HG03521 (cell line): ENCODE measurements at regions not wholly inside any gene's neighbourhood (a gene's known extent, or its start where the extent isn't known, plus 50 kb on each side); places are given as distances from the start of the nearest gene placed in this dataset.

Source experiments
- ATAC-seq: cut with Tn5 transposase; IDR thresholded peaks from one replicate; pipeline ENCODE4 v1.9.1; 2021; ENCODE audit warnings: mild to moderate bottlenecking, moderate library complexity; ENCODE audit not compliant: unreplicated experiment

- ATAC-seq: no peak
Measured at GRCh38 chr22:46087816-46088277, 62.5 kb upstream of the PPARA start.

GRCh38 chr22:46088541-46089311 is 61.6 kb upstream of the PPARA start:
- no peak for ATAC-seq

- ATAC-seq: no peak
Measured at GRCh38 chr22:46089426-46090035, 60.8 kb upstream of the PPARA start.

GRCh38 chr22:46090036-46090591 is 60.2 kb upstream of the PPARA start:
- ATAC-seq: no peak

GRCh38 chr22:46090631-46091201 is 59.6 kb upstream of the PPARA start:
- ATAC-seq: no peak

GRCh38 chr22:46091277-46091977 is 58.9 kb upstream of the PPARA start:
- ATAC-seq: no peak

- ATAC-seq: no peak
Measured at GRCh38 chr22:46092011-46092410, 58.3 kb upstream of the PPARA start.

- no peak for ATAC-seq
Measured at GRCh38 chr22:46092670-46093410, 57.5 kb upstream of the PPARA start.

GRCh38 chr22:46093796-46094195 is 56.5 kb upstream of the PPARA start:
- ATAC-seq: no peak

- no peak for ATAC-seq
Measured at GRCh38 chr22:46094676-46095075, 55.6 kb upstream of the PPARA start.

GRCh38 chr22:46096051-46096450 is 54.3 kb upstream of the PPARA start:
- no peak for ATAC-seq

- ATAC-seq: no peak
Measured at GRCh38 chr22:46096706-46097230, 53.6 kb upstream of the PPARA start.

GRCh38 chr22:46097268-46097900 is 52.9 kb upstream of the PPARA start:
- ATAC-seq: no peak

- no peak for ATAC-seq
Measured at GRCh38 chr22:46098525-46099475, 51.5 kb upstream of the PPARA start.

GRCh38 chr22:46099740-46100139 is 50.6 kb upstream of the PPARA start:
- no peak for ATAC-seq

GRCh38 chr22:46100401-46101105 is 49.8 kb upstream of the PPARA start:
- ATAC-seq: no peak
